ENCODE measurements at regions not wholly inside any gene's neighbourhood (a gene's known extent, or its start where the extent isn't known, plus 50 kb on each side); places are given as distances from the start of the nearest gene placed in this dataset.

DNA sequence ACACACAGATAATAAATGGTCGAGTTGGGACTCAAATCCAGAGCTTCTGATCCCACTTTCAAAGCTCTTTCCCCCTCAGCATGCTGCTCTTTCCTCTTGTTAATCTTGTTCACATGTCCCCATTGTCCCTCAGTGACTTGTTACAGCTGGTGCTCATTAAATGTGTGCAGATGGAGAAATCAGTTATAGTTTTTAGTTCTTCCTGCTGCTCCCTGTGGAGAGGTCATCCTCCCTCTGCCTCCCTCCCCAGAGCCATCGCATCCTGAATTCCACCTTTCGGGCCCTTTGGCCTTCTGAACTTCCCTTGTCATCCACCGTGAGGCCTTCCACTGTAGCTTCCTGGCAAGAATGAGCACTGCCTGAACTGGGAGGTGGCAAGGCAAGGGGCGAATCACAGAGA, 179.6 kb downstream of the WSCD1 start:
- TF ChIP-seq POLR2A (IDR thresholded peaks at IDR 0.05; ENCODE audit: low read depth, low read length): no peak
- no peak for TF ChIP-seq POLR2AphosphoS5 (IDR thresholded peaks at IDR 0.05; ENCODE audit: low read depth, low read length)
- TF ChIP-seq TAF1 (IDR thresholded peaks at IDR 0.05; ENCODE audit: borderline replicate concordance, low read depth, low read length): no peak
